GM18858 (cell line): ENCODE measurements at regions not wholly inside any gene's neighbourhood (a gene's known extent, or its start where the extent isn't known, plus 50 kb on each side); places are given as distances from the start of the nearest gene placed in this dataset.

ENCODE experiments used
- ATAC-seq: cut with Tn5 transposase; IDR thresholded peaks from one replicate; pipeline ENCODE4 v1.9.1; 2021; ENCODE audit not compliant: unreplicated experiment

DNA sequence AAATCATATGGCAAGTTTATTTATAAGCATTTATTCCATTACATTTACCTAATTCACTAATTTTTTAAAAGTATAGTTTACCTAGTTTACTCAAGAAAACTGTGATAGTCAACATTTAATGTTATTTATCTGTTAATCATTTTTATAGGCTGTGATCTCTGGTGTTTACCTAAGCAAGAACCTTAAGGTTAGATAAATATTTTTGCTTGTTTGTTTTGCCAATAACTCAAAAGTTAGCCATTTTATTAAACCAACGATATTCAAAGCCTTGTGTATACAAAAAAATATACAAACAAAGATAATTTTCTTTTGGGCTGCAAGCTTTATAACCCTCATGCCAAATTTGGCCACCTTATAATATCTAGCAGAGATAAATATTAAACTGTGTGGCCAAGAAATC, 157.3 kb downstream of the SLCO1B3 start:
- ATAC-seq = no peak

DNA sequence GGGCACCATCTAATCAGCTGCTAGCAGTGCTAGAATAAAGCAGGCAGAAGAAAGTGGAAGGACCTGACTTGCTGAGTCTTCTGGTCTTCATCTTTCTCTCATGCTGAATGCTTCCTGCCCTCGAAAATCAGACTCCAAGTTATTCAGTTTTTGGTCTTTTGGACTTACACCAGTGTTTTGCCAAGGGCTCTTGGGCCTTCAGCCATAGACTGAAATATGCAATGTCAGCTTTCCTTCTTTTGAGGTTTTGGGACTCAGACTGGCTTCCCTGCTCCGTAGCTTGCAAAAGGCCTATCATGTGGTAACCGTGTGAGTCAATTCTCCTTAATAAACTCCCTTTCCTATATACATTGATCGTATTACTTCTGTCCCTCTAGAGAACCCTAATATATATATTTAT, 159.3 kb downstream of the SLCO1B3 start:
- ATAC-seq = no peak

DNA sequence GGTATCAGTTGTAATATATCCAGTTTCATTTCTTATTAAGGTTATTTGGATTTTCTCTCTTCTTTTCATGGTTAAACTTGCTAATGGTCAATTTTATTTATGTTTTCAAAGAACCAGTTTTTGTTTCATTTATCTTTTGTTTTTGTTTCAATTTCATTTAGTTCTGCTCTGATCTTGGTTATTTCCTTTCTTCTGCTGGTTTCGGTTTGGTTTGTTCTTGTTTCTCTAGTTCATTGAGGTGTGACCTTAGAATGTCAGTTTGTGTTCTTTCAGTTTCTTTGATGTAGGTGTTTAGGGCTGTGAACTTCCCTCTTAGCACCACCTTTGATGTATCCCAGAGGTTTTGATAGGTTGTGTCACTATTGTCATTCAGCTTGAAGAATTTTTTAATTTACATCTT, 145.6 kb upstream of the SLCO1B1 start:
- peak; percentile 71 for ATAC-seq

DNA sequence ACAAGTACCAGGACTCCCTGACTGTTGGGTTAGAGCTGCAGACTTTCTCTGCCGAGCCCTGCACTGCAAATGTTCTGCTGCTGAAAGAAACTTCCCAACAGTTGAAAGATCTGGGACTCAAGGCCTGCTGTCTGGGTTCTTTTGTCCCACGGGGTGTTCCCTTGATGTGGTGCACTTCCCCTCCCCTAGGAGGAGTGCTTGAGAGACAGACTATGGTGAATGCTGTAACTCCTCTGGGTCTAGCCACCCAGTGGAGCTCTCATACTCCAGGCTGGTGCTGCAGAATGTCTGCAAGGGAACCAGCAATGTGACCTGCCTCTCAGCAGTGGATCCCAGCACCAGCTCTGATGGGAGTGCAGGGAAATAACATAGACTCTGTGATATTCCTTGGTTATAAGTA, 129.2 kb upstream of the SLCO1B1 start:
- ATAC-seq = no peak

DNA sequence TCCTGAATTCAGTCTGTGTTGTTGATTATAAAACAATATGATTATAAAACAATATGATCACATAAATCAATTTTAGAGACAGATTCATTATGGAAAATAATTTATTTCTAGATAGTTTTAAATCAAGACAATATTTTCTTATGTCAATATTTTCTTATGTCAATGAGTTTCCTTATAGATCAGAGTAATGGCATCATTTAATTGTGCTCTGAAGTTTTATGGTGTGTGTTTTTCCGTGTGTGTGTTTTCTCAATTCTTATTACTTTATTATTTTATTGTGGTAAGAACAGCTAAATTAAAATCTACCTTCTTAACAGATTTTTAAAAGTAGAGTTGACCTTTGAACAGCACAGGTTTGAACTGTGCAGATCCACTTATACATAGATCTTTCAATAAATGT, 105.3 kb upstream of the SLCO1B1 start:
- ATAC-seq = no peak

DNA sequence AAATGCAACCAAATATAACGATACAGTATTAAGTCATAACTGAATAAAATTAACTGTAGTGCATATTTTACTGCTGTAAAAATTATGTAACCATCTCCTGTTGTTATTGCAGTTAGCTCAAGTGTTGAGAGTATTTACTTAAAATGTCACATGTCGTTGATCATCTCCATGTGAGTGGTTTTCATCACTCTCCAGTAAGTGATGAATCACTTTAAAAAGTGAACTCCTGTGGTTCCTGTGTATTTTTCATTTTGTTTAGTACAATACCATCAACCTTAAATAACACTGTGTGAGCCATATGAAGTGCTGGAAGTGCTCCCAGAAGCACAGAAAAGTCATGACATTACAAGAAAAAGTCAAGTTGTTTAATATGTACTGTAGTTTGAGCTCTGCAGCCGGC, 104.7 kb upstream of the SLCO1B1 start:
- ATAC-seq = no peak

DNA sequence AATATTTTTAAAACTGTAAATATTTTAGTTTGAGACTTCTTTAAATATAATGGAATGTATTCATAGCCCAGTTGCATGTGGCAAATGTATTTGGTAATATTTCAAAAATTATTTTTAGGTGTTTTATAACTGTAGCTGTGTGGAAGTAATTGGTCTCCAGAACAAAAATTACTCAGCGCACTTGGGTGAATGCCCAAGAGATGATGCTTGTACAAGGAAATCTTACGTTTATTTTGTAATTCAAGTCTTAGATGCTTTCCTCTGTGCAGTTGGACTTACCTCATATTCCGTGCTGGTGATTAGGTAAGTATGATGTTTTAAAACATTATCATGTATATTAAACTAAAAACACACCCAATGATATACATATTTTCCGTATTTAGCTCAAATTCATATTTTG, 76.7 kb upstream of the SLCO1B1 start:
- no peak for ATAC-seq

DNA sequence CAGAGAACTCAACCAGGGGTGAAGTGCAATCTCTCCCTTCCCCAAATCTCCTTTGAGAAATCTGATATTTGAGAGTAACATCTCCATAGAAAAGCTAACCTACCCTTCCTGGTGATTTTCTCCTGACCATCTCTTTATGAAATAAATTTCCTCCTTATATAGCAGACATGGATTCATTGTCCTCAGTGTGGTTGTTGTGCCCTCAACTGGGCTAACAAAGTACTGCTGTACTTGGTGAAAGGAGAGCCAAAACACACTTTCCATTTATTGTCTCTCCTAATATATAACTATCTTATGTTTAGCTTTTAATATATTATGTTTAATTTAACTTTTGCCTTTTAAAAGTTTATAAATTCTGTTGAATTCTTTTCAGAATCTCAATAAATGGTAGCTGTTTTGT, 65.1 kb upstream of the SLCO1B1 start:
- ATAC-seq = no peak

DNA sequence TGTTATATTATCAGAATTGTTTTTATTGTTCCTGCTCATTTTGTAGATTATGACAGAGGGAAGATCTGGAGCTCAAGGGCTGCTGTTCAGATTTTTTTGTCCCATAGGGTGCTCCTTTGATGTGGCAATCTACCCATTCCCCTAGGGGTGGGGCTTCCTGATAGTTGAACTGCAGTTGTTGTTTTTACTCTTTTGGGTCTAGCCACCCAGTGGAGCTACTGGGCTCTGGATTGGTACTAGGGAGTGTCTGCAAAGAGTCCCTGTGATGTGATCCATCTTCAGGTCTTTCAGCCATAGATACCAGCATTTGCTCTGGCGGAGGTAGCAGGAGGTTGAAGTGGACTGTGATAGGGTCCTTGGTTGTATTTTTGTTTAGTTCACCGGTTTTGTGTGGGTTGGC, 57.9 kb upstream of the SLCO1B1 start:
- ATAC-seq = no peak

DNA sequence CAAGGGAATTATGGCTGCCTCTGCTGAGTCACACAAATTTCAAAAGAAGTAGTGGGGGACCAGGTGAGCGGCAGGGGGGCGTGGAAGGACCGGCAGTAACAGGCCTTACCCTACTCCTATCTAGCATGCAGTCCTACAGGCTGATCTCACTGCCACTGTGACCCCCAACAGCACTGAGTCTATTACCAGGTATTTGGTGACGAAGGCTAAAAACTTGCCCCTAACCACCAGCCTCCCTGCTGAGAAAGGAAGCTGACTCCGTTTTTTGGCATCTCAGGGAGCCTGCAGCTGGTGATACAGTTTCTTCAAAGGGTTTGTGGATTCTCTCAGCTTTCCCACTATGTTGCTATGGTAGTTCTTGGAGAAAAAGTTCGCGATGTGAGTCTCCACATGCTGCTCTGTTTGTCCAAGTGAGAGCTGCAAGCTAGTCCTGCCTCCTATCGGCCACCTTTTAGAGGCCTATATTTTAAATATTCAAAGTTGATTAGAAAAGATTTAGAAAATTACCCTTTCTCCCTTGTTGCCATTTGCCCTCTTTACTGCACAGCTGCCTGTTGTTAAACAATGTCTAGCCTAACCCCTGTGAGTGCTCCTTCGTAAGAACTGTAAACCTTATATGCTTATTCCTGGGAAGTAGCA, 57.1 kb upstream of the SLCO1B1 start:
- no peak for ATAC-seq
